ENCODE measurements at regions not wholly inside any gene's neighbourhood (a gene's known extent, or its start where the extent isn't known, plus 50 kb on each side); places are given as distances from the start of the nearest gene placed in this dataset.
"Not testable (repeated sequence)": the region's sequence is repeated elsewhere in the genome, so short reads cannot be mapped to it uniquely, and the experiment has no call there.

GRCh38 chr6:109260126-109260525, 122.1 kb downstream of the CD164 start:
- Histone ChIP-seq H3K9ac (ENCODE audit: low read depth in 1 of 3, low read length in 3 of 3) (no peak overlapping the region), H3K27me3 (ENCODE audit: control insufficient read depth in 3 of 3, insufficient read depth in 3 of 3, low read length in 3 of 3) (no peaks in the 10 kb centered on the region), H3K9me3 (ENCODE audit: control insufficient read depth in 3 of 3, low read length in 3 of 3) (no peaks in the 10 kb centered on the region), H3K27ac (ENCODE audit: low read depth, low read length) (no peak overlapping the region), H3K4me1 (ENCODE audit: control insufficient read depth in 3 of 3, insufficient read depth in 3 of 3, low read length in 3 of 3) (no peaks in the 10 kb centered on the region), H3K4me3 (ENCODE audit: low read length in 3 of 3) (no peak overlapping the region), H3K36me3 (ENCODE audit: control insufficient read depth in 3 of 3, insufficient read depth in 3 of 3, low read length in 3 of 3) (no peaks in the 10 kb centered on the region)

- H3K4me1 ChIP-seq (ENCODE audit: control insufficient read depth in 3 of 3, insufficient read depth in 3 of 3, low read length in 3 of 3), result no peaks in the 10 kb centered on the region
- H3K27ac ChIP-seq (ENCODE audit: low read depth, low read length), result no peak overlapping the region
- H3K9me3 ChIP-seq (ENCODE audit: control insufficient read depth in 3 of 3, low read length in 3 of 3), result no peaks in the 10 kb centered on the region
- H3K27me3 ChIP-seq (ENCODE audit: control insufficient read depth in 3 of 3, insufficient read depth in 3 of 3, low read length in 3 of 3), result no peaks in the 10 kb centered on the region
- H3K9ac ChIP-seq (ENCODE audit: low read depth in 1 of 3, low read length in 3 of 3), result no peak overlapping the region
- H3K36me3 ChIP-seq (ENCODE audit: control insufficient read depth in 3 of 3, insufficient read depth in 3 of 3, low read length in 3 of 3), result no peaks in the 10 kb centered on the region
- no peak overlapping the region for H3K4me3 ChIP-seq (ENCODE audit: low read length in 3 of 3)
Observed at GRCh38 chr6:109258129-109258528, 124.1 kb downstream of the CD164 start.

GRCh38 chr6:109257494-109257893, 124.8 kb downstream of the CD164 start:
- Histone ChIP-seq H3K9ac (ENCODE audit: low read depth in 1 of 3, low read length in 3 of 3) (no peak overlapping the region), H3K27me3 (ENCODE audit: control insufficient read depth in 3 of 3, insufficient read depth in 3 of 3, low read length in 3 of 3) (no peaks in the 10 kb centered on the region), H3K27ac (ENCODE audit: low read depth, low read length) (no peak overlapping the region), H3K36me3 (ENCODE audit: control insufficient read depth in 3 of 3, insufficient read depth in 3 of 3, low read length in 3 of 3) (no peaks in the 10 kb centered on the region), H3K4me3 (ENCODE audit: low read length in 3 of 3) (no peak overlapping the region), H3K9me3 (ENCODE audit: control insufficient read depth in 3 of 3, low read length in 3 of 3) (no peaks in the 10 kb centered on the region), H3K4me1 (ENCODE audit: control insufficient read depth in 3 of 3, insufficient read depth in 3 of 3, low read length in 3 of 3) (no peaks in the 10 kb centered on the region)

GRCh38 chr6:109255946-109256640, 126.2 kb downstream of the CD164 start:
- no peaks in the 10 kb centered on the region for H3K36me3 ChIP-seq (ENCODE audit: control insufficient read depth in 3 of 3, insufficient read depth in 3 of 3, low read length in 3 of 3)
- no peak overlapping the region for H3K4me3 ChIP-seq (ENCODE audit: low read length in 3 of 3)
- no peaks in the 10 kb centered on the region for H3K27me3 ChIP-seq (ENCODE audit: control insufficient read depth in 3 of 3, insufficient read depth in 3 of 3, low read length in 3 of 3)
- no peak overlapping the region for H3K9ac ChIP-seq (ENCODE audit: low read depth in 1 of 3, low read length in 3 of 3)
- H3K9me3 ChIP-seq (ENCODE audit: control insufficient read depth in 3 of 3, low read length in 3 of 3), result no peaks in the 10 kb centered on the region
- H3K27ac ChIP-seq (ENCODE audit: low read depth, low read length), result no peak overlapping the region
- H3K4me1 ChIP-seq (ENCODE audit: control insufficient read depth in 3 of 3, insufficient read depth in 3 of 3, low read length in 3 of 3), result no peaks in the 10 kb centered on the region

GRCh38 chr6:109255087-109255486, 127.2 kb downstream of the CD164 start:
- H3K27ac ChIP-seq (ENCODE audit: low read depth, low read length), result no peak overlapping the region
- H3K36me3 ChIP-seq (ENCODE audit: control insufficient read depth in 3 of 3, insufficient read depth in 3 of 3, low read length in 3 of 3), result no peaks in the 10 kb centered on the region
- no peak overlapping the region for H3K4me3 ChIP-seq (ENCODE audit: low read length in 3 of 3)
- no peaks in the 10 kb centered on the region for H3K4me1 ChIP-seq (ENCODE audit: control insufficient read depth in 3 of 3, insufficient read depth in 3 of 3, low read length in 3 of 3)
- H3K9me3 ChIP-seq (ENCODE audit: control insufficient read depth in 3 of 3, low read length in 3 of 3), result no peaks in the 10 kb centered on the region
- no peak overlapping the region for H3K9ac ChIP-seq (ENCODE audit: low read depth in 1 of 3, low read length in 3 of 3)
- no peaks in the 10 kb centered on the region for H3K27me3 ChIP-seq (ENCODE audit: control insufficient read depth in 3 of 3, insufficient read depth in 3 of 3, low read length in 3 of 3)

GRCh38 chr6:109253366-109253765, 128.9 kb downstream of the CD164 start:
- no peak overlapping the region for H3K27ac ChIP-seq (ENCODE audit: low read depth, low read length)

GRCh38 chr6:109252261-109253041, 129.8 kb downstream of the CD164 start:
- no peaks in the 10 kb centered on the region for H3K4me1 ChIP-seq (ENCODE audit: control insufficient read depth in 3 of 3, insufficient read depth in 3 of 3, low read length in 3 of 3)
- H3K27me3 ChIP-seq (ENCODE audit: control insufficient read depth in 3 of 3, insufficient read depth in 3 of 3, low read length in 3 of 3), result no peaks in the 10 kb centered on the region
- H3K36me3 ChIP-seq (ENCODE audit: control insufficient read depth in 3 of 3, insufficient read depth in 3 of 3, low read length in 3 of 3), result no peaks in the 10 kb centered on the region
- no peak overlapping the region for H3K4me3 ChIP-seq (ENCODE audit: low read length in 3 of 3)
- H3K27ac ChIP-seq (ENCODE audit: low read depth, low read length), result no peak overlapping the region
- no peak overlapping the region for H3K9ac ChIP-seq (ENCODE audit: low read depth in 1 of 3, low read length in 3 of 3)
- no peaks in the 10 kb centered on the region for H3K9me3 ChIP-seq (ENCODE audit: control insufficient read depth in 3 of 3, low read length in 3 of 3)

More at GRCh38 chr6:109253366-109253765, 128.9 kb downstream of the CD164 start:
- Histone ChIP-seq H3K36me3 (ENCODE audit: control insufficient read depth in 3 of 3, insufficient read depth in 3 of 3, low read length in 3 of 3) (no peaks in the 10 kb centered on the region), H3K4me1 (ENCODE audit: control insufficient read depth in 3 of 3, insufficient read depth in 3 of 3, low read length in 3 of 3) (no peaks in the 10 kb centered on the region), H3K9me3 (ENCODE audit: control insufficient read depth in 3 of 3, low read length in 3 of 3) (no peaks in the 10 kb centered on the region), H3K4me3 (ENCODE audit: low read length in 3 of 3) (no peak overlapping the region), H3K27me3 (ENCODE audit: control insufficient read depth in 3 of 3, insufficient read depth in 3 of 3, low read length in 3 of 3) (no peaks in the 10 kb centered on the region), H3K9ac (ENCODE audit: low read depth in 1 of 3, low read length in 3 of 3) (no peak overlapping the region)

- Histone ChIP-seq H3K27ac (ENCODE audit: low read depth, low read length) (no peak overlapping the region), H3K4me1 (ENCODE audit: control insufficient read depth in 3 of 3, insufficient read depth in 3 of 3, low read length in 3 of 3) (no peaks in the 10 kb centered on the region), H3K36me3 (ENCODE audit: control insufficient read depth in 3 of 3, insufficient read depth in 3 of 3, low read length in 3 of 3) (no peaks in the 10 kb centered on the region), H3K27me3 (ENCODE audit: control insufficient read depth in 3 of 3, insufficient read depth in 3 of 3, low read length in 3 of 3) (no peaks in the 10 kb centered on the region), H3K4me3 (ENCODE audit: low read length in 3 of 3) (no peak overlapping the region), H3K9me3 (ENCODE audit: control insufficient read depth in 3 of 3, low read length in 3 of 3) (no peaks in the 10 kb centered on the region), H3K9ac (ENCODE audit: low read depth in 1 of 3, low read length in 3 of 3) (no peak overlapping the region)
Observed at GRCh38 chr6:109251839-109252238, 130.4 kb downstream of the CD164 start.

- H3K4me1 ChIP-seq (ENCODE audit: control insufficient read depth in 3 of 3, insufficient read depth in 3 of 3, low read length in 3 of 3); H3K4me3 ChIP-seq (ENCODE audit: low read length in 3 of 3); H3K36me3 ChIP-seq (ENCODE audit: control insufficient read depth in 3 of 3, insufficient read depth in 3 of 3, low read length in 3 of 3); H3K27me3 ChIP-seq (ENCODE audit: control insufficient read depth in 3 of 3, insufficient read depth in 3 of 3, low read length in 3 of 3); H3K27ac ChIP-seq (ENCODE audit: low read depth, low read length); H3K9me3 ChIP-seq (ENCODE audit: control insufficient read depth in 3 of 3, low read length in 3 of 3); H3K9ac ChIP-seq (ENCODE audit: low read depth in 1 of 3, low read length in 3 of 3): not testable (repeated sequence)
Observed at GRCh38 chr6:109250544-109251156, 131.6 kb downstream of the CD164 start.

All from skeletal muscle tissue (tissue), 3 donors.